ENCODE measurements at regions not wholly inside any gene's neighbourhood (a gene's known extent, or its start where the extent isn't known, plus 50 kb on each side); places are given as distances from the start of the nearest gene placed in this dataset.

DNA sequence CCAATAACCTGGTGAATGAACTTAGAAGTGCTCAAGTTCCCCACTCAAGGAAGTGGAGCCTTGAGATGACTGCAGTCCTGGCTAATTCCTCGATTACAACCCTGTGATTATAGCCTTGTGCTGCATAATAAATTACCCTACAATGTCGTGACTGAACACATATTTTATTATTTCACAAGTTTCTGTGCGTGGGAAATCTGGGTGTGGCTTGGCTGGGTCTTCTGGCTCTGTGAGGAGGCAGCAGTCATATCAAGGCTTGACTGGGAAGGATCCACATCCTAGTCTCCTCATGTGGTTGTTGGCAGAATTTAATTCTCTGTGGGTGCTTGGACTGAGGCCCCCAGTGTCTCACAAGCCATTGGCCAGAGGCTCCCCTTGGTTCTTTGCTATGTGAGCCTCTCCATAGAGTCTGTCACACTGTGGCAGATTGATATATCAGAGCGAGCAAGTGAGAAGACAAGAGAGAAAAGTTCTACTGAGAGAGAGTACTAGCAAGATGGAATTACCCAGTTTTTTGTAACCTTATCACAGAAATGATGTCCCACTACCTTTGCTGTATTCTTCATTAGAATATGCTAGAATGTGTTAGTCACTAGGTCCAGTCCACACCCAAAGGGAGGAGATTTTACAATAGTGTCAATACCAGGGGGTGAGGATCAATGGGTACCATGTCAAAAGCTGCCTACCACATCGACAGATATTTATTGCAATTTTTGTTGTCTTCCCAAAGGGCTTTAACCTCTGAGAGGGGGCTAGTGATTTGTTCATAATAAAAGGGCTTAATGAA lies 102.8 kb upstream of the TBC1D5 start:
- no peak overlapping the region for H4K8ac ChIP-seq (ENCODE audit: low read length)
- H2BK120ac ChIP-seq (ENCODE audit: low read depth, low read length): no peak overlapping the region
- DNase-seq: no peak
- H3K14ac ChIP-seq (ENCODE audit: low read length in 2 of 2): no peak overlapping the region
- no peak overlapping the region for H2BK15ac ChIP-seq (ENCODE audit: low read depth, poor library complexity, severe bottlenecking)
- H3K4ac ChIP-seq (ENCODE audit: low read depth in 1 of 2, low read length in 2 of 2): no peak overlapping the region
- H3K9ac ChIP-seq (ENCODE audit: low read length): no peak overlapping the region
- no peak overlapping the region for H3K23ac ChIP-seq (ENCODE audit: low read length in 2 of 2)
- H2AK5ac ChIP-seq (ENCODE audit: low read length, severe bottlenecking): no peak overlapping the region
- H3K9me3 ChIP-seq (ENCODE audit: control insufficient read depth, low read length): no peaks in the 10 kb centered on the region
- H4K91ac ChIP-seq (ENCODE audit: low read length): no peak overlapping the region
- no peaks in the 10 kb centered on the region for H3K36me3 ChIP-seq (ENCODE audit: control insufficient read depth in 1 of 2, insufficient read depth in 2 of 2, low read depth in 1 of 2, low read length in 2 of 2)
- H3K18ac ChIP-seq (ENCODE audit: low read depth in 1 of 2, low read length in 2 of 2): no peak overlapping the region
- no peak overlapping the region for H3K4me3 ChIP-seq (ENCODE audit: insufficient read depth in 1 of 2, low read depth in 1 of 2, low read length in 2 of 2)
- no peak overlapping the region for H3K27ac ChIP-seq (ENCODE audit: low read length, poor library complexity, severe bottlenecking)
- H3K27me3 ChIP-seq (ENCODE audit: control insufficient read depth in 1 of 2, insufficient read depth in 1 of 2, low read length in 2 of 2): peaks cover 0 to 3% of the 10 kb centered on the region in 2 experiments
- no peak overlapping the region for H2BK5ac ChIP-seq (ENCODE audit: low read depth, low read length, poor library complexity, severe bottlenecking)
- no peak overlapping the region for H3K4me2 ChIP-seq (ENCODE audit: low read length, poor library complexity, severe bottlenecking)
- H2AFZ ChIP-seq (ENCODE audit: low read depth, low read length): no peak overlapping the region
- no peak overlapping the region for H2BK12ac ChIP-seq (ENCODE audit: low read length in 2 of 2)
- 88% methylated on average over 5 of the region's 5 CpGs for WGBS
- H3K4me1 ChIP-seq (ENCODE audit: control insufficient read depth, insufficient read depth, low read depth, low read length): no peaks in the 10 kb centered on the region
- no peaks in the 10 kb centered on the region for H3K79me1 ChIP-seq (replicated peaks; ENCODE audit: low read length, poor library complexity, severe bottlenecking)

DNA sequence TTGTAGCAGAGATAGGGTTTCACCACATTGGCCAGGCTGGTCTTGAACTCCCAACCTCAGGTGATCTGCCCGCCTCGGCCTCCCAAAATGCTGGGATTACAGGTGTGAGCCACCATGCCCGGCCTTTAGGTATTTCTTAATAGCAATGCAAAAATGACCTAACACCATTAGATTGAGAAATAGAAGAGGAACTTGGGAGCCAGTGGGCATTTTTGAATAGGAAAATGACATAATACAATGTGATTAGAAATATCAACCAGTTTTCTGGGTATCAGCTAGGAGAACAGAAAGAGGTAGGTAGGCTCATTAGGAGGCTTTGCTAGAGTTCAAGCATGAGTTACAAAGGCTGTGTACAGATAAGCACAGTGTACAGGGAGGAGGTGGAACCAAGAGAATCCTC lies 101.8 kb upstream of the TBC1D5 start:
- H3K18ac ChIP-seq (ENCODE audit: low read depth in 1 of 2, low read length in 2 of 2): no peak overlapping the region
- no peak overlapping the region for H3K23ac ChIP-seq (ENCODE audit: low read length in 2 of 2)
- H3K79me1 ChIP-seq (replicated peaks; ENCODE audit: low read length, poor library complexity, severe bottlenecking): no peaks in the 10 kb centered on the region
- no peak overlapping the region for H3K4me3 ChIP-seq (ENCODE audit: insufficient read depth in 1 of 2, low read depth in 1 of 2, low read length in 2 of 2)
- H3K9me3 ChIP-seq (ENCODE audit: control insufficient read depth, low read length): no peaks in the 10 kb centered on the region
- no peak overlapping the region for H2BK120ac ChIP-seq (ENCODE audit: low read depth, low read length)
- H3K4ac ChIP-seq (ENCODE audit: low read depth in 1 of 2, low read length in 2 of 2): no peak overlapping the region
- no peak overlapping the region for H4K8ac ChIP-seq (ENCODE audit: low read length)
- no peak overlapping the region for H2AFZ ChIP-seq (ENCODE audit: low read depth, low read length)
- no peak overlapping the region for H2BK15ac ChIP-seq (ENCODE audit: low read depth, poor library complexity, severe bottlenecking)
- 88% methylated on average over 3 of the region's 3 CpGs for WGBS
- H3K14ac ChIP-seq (ENCODE audit: low read length in 2 of 2): no peak overlapping the region
- no peak overlapping the region for H2BK12ac ChIP-seq (ENCODE audit: low read length in 2 of 2)
- H4K91ac ChIP-seq (ENCODE audit: low read length): no peak overlapping the region
- no peak overlapping the region for H2BK5ac ChIP-seq (ENCODE audit: low read depth, low read length, poor library complexity, severe bottlenecking)
- no peak overlapping the region for H3K27ac ChIP-seq (ENCODE audit: low read length, poor library complexity, severe bottlenecking)
- H3K9ac ChIP-seq (ENCODE audit: low read length): no peak overlapping the region
- H2AK5ac ChIP-seq (ENCODE audit: low read length, severe bottlenecking): no peak overlapping the region
- peaks cover 0 to 3% of the 10 kb centered on the region in 2 experiments for H3K27me3 ChIP-seq (ENCODE audit: control insufficient read depth in 1 of 2, insufficient read depth in 1 of 2, low read length in 2 of 2)
- H3K4me2 ChIP-seq (ENCODE audit: low read length, poor library complexity, severe bottlenecking): no peak overlapping the region
- H3K36me3 ChIP-seq (ENCODE audit: control insufficient read depth in 1 of 2, insufficient read depth in 2 of 2, low read depth in 1 of 2, low read length in 2 of 2): no peaks in the 10 kb centered on the region
- no peaks in the 10 kb centered on the region for H3K4me1 ChIP-seq (ENCODE audit: control insufficient read depth, insufficient read depth, low read depth, low read length)
- DNase-seq: no peak

DNA sequence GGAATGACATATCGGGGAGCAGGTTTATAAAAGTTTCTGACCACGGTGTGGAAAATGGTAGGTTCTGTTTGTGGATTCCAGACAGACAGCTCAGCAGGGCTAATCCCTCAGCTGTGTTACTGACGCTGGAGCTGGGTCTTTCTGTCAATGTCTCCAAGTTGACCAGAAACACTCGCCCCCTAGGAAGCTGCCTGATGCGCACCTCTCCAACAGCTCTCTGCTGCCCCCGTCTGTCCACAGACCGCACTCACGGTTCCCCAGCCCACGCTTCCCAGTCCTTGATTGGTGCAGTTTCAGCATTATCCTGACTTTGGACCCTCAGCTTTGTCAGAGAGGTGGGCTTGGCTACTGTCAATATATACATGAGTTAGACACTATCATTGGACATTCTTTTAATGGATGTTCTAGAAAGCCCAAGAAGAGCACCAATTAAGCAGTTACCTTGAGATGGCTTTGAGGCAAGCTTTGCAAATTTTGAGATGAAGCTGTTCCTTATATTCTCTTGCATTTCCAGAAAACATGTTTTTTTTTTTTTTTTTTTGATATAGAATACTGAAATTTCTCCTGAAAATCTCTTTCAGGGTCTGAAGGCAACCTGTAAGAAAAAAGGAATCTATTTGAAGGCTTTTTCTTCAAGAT lies 98.9 kb upstream of the TBC1D5 start:
- no peak overlapping the region for H3K4me3 ChIP-seq (ENCODE audit: insufficient read depth in 1 of 2, low read depth in 1 of 2, low read length in 2 of 2)
- H2AFZ ChIP-seq (ENCODE audit: low read depth, low read length): no peak overlapping the region
- no peaks in the 10 kb centered on the region for H3K9me3 ChIP-seq (ENCODE audit: control insufficient read depth, low read length)
- no peak overlapping the region for H3K18ac ChIP-seq (ENCODE audit: low read depth in 1 of 2, low read length in 2 of 2)
- no peak overlapping the region for H4K8ac ChIP-seq (ENCODE audit: low read length)
- no peak overlapping the region for H3K14ac ChIP-seq (ENCODE audit: low read length in 2 of 2)
- H4K91ac ChIP-seq (ENCODE audit: low read length): no peak overlapping the region
- no peaks in the 10 kb centered on the region for H3K36me3 ChIP-seq (ENCODE audit: control insufficient read depth in 1 of 2, insufficient read depth in 2 of 2, low read depth in 1 of 2, low read length in 2 of 2)
- no peak overlapping the region for H3K9ac ChIP-seq (ENCODE audit: low read length)
- peak; percentile 70 for DNase-seq
- no peaks in the 10 kb centered on the region for H3K4me1 ChIP-seq (ENCODE audit: control insufficient read depth, insufficient read depth, low read depth, low read length)
- no peak overlapping the region for H2AK5ac ChIP-seq (ENCODE audit: low read length, severe bottlenecking)
- H2BK5ac ChIP-seq (ENCODE audit: low read depth, low read length, poor library complexity, severe bottlenecking): no peak overlapping the region
- H2BK12ac ChIP-seq (ENCODE audit: low read length in 2 of 2): no peak overlapping the region
- no peak overlapping the region for H3K23ac ChIP-seq (ENCODE audit: low read length in 2 of 2)
- H2BK120ac ChIP-seq (ENCODE audit: low read depth, low read length): no peak overlapping the region
- H3K4me2 ChIP-seq (ENCODE audit: low read length, poor library complexity, severe bottlenecking): no peak overlapping the region
- peaks cover 0 to 3% of the 10 kb centered on the region in 2 experiments for H3K27me3 ChIP-seq (ENCODE audit: control insufficient read depth in 1 of 2, insufficient read depth in 1 of 2, low read length in 2 of 2)
- H3K4ac ChIP-seq (ENCODE audit: low read depth in 1 of 2, low read length in 2 of 2): no peak overlapping the region
- H3K79me1 ChIP-seq (replicated peaks; ENCODE audit: low read length, poor library complexity, severe bottlenecking): no peaks in the 10 kb centered on the region
- H3K27ac ChIP-seq (ENCODE audit: low read length, poor library complexity, severe bottlenecking): no peak overlapping the region
- WGBS: 6% methylated on average over 6 of the region's 9 CpGs
- H2BK15ac ChIP-seq (ENCODE audit: low read depth, poor library complexity, severe bottlenecking): no peak overlapping the region

DNA sequence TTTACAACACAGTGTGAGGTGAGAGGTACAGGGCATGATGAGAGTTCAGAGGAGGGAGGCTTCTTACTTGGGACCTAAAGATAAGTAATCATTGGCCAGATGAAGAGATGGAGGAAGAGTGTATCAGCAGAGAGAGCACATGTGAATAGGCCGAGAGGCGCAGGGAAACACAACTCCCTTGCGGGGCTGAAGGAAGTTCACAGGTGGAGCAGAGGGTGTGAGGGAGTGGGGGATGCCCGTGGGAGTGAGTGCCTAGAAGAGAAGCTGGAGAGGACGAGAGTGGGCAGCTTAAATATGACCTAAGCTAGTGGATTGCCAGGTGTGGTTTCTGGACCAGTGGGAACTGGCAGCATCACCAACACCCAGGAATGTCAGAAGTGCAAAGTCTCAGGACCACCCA lies 98.2 kb upstream of the TBC1D5 start:
- no peak overlapping the region for H2BK5ac ChIP-seq (ENCODE audit: low read depth, low read length, poor library complexity, severe bottlenecking)
- no peak overlapping the region for H2AFZ ChIP-seq (ENCODE audit: low read depth, low read length)
- H3K79me1 ChIP-seq (replicated peaks; ENCODE audit: low read length, poor library complexity, severe bottlenecking): no peaks in the 10 kb centered on the region
- no peak overlapping the region for H3K23ac ChIP-seq (ENCODE audit: low read length in 2 of 2)
- no peak overlapping the region for H3K4me2 ChIP-seq (ENCODE audit: low read length, poor library complexity, severe bottlenecking)
- no peak overlapping the region for H3K4ac ChIP-seq (ENCODE audit: low read depth in 1 of 2, low read length in 2 of 2)
- no peak overlapping the region for H3K9ac ChIP-seq (ENCODE audit: low read length)
- no peak overlapping the region for H4K91ac ChIP-seq (ENCODE audit: low read length)
- WGBS: 82% methylated on average over 5 of the region's 5 CpGs
- H3K4me1 ChIP-seq (ENCODE audit: control insufficient read depth, insufficient read depth, low read depth, low read length): no peaks in the 10 kb centered on the region
- no peak overlapping the region for H3K18ac ChIP-seq (ENCODE audit: low read depth in 1 of 2, low read length in 2 of 2)
- no peak for DNase-seq
- H3K27me3 ChIP-seq (ENCODE audit: control insufficient read depth in 1 of 2, insufficient read depth in 1 of 2, low read length in 2 of 2): peaks cover 0 to 3% of the 10 kb centered on the region in 2 experiments
- H3K14ac ChIP-seq (ENCODE audit: low read length in 2 of 2): no peak overlapping the region
- no peak overlapping the region for H2AK5ac ChIP-seq (ENCODE audit: low read length, severe bottlenecking)
- H2BK12ac ChIP-seq (ENCODE audit: low read length in 2 of 2): no peak overlapping the region
- H3K9me3 ChIP-seq (ENCODE audit: control insufficient read depth, low read length): no peaks in the 10 kb centered on the region
- H4K8ac ChIP-seq (ENCODE audit: low read length): no peak overlapping the region
- no peak overlapping the region for H3K4me3 ChIP-seq (ENCODE audit: insufficient read depth in 1 of 2, low read depth in 1 of 2, low read length in 2 of 2)
- no peak overlapping the region for H3K27ac ChIP-seq (ENCODE audit: low read length, poor library complexity, severe bottlenecking)
- no peaks in the 10 kb centered on the region for H3K36me3 ChIP-seq (ENCODE audit: control insufficient read depth in 1 of 2, insufficient read depth in 2 of 2, low read depth in 1 of 2, low read length in 2 of 2)
- no peak overlapping the region for H2BK120ac ChIP-seq (ENCODE audit: low read depth, low read length)
- H2BK15ac ChIP-seq (ENCODE audit: low read depth, poor library complexity, severe bottlenecking): no peak overlapping the region

Measured in mesenchymal stem cell (in vitro differentiated cells and primary cell).